Amniotic epithelial cell (primary cell): ENCODE measurements at regions not wholly inside any gene's neighbourhood (a gene's known extent, or its start where the extent isn't known, plus 50 kb on each side); places are given as distances from the start of the nearest gene placed in this dataset.
"Not testable (repeated sequence)": the region's sequence is repeated elsewhere in the genome, so short reads cannot be mapped to it uniquely, and the experiment has no call there.

ENCODE experiments used
- DNase-seq: peaks from one replicate; pipeline ENCODE4 v3.0.0-alpha.2; 2010; ENCODE audit warnings: low read depth

DNA sequence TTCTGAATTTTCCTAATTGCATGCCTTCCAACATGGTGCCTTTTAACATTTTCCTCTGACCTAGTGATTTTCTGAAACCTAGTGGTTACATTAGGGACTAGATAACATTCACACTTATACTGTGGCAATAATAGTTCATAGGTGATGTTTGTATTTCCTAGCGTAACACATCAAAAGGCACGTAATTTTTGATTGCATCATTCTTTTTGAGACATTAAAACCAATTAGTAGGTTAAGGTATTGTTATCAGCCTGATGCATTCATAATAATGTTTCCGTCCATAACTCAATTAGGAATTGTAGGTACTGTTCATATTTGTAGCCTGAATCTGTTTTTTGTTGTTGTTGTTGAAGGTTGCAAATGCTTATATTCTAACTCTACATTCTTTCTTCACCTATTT lies 192.4 kb downstream of the ANXA1 start:
- no peak for DNase-seq

DNA sequence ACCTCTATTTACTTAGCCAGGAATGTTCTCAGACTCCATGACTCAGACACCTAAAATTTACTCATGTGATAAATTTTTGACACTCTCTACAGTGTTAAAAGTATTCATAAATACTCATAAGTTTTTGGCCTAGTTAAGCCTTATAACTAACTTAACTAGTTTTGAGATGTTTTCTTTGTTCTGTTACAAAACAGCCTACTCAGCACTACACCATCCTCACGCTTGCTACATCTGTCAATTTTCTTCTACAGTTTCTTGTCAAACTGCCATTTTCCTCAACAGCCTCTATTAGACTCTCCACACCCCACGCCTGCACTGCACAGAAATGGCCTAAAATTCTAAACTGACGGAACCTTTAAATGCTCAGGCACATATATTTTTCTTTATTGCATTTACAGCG lies 195.5 kb downstream of the ANXA1 start:
- no peak for DNase-seq

DNA sequence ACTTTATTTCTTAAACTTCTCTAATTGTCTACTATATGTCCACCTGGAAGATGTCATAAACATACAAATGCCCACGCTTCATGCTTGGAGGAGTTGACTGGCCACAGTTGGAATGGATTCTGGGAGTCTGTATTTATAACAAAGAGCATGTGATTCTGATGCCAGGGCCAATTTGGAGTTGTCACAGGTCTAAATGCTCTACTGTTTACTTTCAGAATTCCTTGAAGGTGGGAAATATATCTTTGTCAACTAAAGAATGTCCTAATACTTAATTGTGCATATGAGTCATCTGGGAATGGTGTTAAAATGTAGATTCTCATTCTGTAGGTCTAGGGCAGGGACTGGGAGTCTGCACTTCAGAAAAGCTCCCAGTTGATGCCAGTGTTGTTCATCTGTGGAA lies 196.1 kb downstream of the ANXA1 start:
- no peak for DNase-seq

DNA sequence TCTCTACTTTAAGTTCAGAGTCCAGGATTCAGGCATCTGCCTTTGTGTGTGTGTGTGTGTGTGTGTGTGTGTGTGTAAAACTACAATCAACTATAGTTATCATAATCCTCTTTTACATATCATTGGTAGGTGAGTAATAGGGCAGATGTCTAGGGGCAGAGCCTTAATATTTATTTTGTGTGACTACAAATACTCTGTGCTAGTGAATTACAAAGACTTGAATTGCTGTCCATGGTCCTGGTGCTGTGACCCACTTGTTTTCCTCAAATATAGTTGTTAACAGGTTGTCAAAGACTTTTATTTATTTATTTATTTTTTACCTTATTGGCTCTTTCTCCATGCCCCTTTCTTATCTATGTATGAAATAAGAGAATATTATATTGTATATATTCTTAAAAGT lies 196.8 kb downstream of the ANXA1 start:
- DNase-seq, result peak; percentile 47

DNA sequence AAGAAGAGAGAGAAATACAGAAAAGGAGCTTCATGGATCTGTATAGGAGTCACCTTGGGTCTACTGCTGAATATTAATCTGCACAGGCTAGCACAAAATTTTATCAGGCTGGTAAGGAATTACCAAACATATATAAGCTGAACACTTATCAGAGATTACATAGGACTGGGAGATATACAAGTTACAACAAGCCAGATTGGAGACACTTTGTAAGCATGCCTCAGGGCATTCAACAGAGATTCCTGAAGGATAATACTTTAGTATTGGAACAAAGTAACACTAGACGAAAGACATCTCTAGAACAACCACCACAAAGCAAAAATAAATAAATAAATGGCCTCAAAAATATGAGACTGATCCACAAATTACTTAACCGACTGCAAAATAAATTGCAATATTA lies 197.8 kb downstream of the ANXA1 start:
- no peak for DNase-seq

DNA sequence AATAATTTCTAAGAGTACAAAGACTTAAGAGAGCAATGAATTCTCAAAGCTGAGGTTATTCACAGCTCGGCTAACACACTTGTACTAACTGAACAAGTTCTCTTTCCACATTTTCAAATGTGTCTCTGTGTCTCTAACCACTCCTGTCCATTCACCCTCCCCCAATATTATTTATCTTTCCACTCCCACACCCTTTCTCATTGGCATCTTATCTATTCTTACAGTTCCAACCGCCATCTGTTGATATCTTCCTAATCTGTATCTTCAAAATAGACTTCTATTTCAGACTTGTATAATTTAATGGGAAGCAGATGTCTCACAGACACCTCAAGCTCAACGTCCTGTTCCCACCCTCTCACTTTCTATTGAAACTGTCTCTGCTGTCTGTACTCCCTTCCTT lies 205.9 kb downstream of the ANXA1 start:
- DNase-seq, result no peak

DNA sequence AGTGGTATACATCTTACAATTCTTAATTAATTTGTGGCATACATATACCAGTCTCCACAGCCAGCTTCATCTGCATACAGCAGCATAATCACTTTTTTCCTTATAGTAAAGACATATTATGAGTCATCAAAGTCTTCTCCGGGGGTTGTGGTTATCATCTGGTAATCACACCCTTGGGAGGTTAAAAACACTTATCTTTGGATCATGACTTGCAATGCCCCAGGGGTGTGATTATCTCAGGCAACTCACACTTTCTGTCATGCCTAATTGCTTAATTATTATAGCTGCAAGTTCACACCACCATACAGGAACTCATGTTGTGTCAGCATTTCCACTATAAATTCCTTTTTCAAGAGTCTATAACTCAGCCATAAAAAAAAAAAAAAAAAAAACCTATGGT lies 218.4 kb downstream of the ANXA1 start:
- DNase-seq, result peak; percentile 3

DNA sequence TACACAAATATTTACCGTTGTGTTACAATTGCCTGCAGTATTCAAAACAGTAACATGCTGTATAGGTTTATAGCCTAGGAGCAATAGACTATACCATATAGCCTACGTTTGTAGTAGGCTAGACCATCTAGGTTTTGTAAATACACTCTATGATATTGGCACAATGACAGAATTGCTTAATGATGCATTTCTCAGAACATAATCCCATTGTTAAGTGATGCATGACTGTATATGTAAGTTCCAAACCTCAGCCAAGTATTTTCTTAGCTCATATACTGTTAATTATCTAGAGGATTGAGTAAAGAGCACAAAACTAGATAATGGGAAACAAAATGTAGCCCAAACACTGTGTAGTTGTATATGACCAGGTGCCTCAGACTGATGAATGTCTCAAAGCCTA lies 220.1 kb downstream of the ANXA1 start:
- peak; percentile 5 for DNase-seq

DNA sequence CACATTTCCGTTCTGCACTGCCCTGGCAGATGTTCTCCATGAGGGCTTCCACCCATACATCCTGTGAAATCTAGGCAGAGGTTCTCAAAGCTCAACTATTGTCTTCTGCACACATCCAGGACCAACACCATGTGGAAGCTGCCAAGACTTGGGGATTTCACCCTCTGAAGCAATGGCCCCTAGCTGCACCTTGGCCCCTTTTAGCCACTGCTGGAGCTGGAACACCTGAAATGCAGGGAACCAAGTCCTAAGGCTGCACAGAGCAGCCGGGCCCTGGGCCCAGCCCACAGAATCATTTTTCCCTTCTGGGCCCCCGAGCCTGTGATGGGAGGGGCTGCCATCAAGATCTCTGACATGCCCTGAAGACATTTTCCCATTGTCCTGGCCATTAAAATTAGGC lies 228.7 kb downstream of the ANXA1 start:
- no peak for DNase-seq

DNA sequence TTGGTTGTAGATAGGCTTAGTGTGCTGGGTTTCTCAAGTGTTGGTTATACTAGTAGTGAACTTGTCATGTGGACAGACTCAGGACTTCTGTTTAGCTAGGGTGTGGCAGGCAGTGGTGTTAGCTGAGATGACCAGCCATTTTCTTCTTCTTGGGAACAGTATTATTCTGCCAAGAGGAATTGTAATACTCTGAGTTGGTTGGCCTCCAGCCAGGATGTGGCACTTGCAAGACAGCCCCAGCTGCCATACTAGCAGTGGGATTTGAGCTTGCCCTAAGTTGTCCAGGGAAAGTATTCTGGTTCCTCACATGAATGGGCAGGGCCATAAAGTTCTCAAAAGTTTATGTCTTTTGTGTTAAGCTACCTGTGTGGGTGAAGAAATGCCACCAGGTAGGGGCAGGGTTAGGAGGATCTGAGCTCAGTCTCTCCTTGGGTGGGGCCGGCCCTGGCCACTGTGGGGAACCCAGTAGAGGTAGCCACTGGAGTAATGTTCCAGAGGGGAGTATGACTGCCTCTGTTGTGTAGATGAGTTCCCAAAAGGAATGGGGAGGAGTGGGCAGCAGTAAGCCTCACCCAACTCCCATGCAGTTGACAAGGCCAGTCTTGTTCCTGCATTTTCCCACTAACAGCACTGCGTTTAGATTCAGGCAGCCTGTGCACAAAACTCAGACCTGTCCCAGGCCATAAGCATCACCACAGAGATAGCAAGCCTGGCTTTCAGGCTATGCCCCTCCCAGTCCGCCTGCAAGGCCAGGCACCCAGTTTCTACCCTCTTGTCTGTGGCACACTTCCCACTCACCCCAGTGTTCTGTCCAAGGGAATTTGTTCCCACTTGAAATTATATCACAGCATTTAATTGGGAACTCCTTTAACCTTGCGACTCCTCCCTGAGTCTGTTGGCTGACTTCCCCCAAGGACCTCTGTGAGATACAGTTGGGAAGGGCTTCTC lies 250.7 kb downstream of the ANXA1 start:
- DNase-seq, result no peak

DNA sequence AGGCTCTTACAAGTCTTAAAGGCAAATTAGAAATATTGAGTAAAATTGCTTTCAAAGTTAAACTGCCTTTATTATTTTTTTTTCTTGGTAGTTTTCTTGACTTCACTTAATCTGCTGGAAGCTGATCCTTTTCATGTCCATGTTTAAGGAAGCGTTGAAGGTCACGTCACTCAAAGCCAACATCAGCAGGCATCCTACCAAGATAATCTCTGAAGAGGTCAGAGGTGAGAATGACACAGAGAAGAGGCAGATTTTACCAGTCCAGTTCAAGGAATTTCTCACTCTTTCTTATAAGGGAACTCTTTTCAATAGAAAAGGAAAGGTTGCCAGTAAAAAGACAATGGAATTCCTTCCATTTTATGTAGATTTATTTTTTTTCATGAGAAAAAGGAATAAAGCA lies 259.8 kb downstream of the ANXA1 start:
- no peak for DNase-seq

DNA sequence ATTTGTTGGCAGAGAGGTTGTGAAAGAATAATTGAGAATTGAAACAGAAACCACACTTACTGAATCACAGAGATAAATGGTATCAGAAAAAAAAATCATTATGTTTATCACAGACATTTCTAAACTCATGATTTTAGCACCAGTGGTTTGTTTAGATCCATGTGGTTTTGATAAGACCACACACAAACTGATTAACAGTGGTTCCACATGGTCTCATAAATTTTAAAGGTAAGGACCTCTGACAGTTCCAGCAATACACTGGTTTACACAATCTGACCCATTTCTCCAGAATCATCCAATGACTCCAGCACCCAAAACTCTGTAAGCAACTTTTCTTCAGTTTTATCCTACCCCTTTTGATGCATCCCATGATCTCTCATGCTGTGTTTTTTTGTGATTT lies 261.2 kb downstream of the ANXA1 start:
- DNase-seq, result peak; percentile 82

DNA sequence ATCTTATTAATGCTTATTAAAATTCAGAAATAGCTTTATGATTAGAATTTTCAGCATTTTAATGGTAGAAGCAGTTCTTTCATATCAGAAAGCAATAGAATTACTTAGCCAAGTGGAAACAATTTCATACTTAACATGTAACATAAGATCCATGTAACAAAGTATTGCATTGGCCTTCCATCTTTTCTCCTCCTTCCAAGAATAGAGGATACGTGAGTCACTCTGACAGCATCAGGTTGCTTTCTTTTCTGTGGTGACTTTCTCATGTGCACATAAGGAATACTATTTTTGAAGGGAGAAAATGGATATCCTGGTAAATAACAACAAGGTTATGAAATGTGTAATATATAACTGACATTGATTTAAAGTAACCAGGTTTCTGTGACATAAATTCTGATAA lies 272.2 kb downstream of the ANXA1 start:
- peak; percentile 3 for DNase-seq

DNA sequence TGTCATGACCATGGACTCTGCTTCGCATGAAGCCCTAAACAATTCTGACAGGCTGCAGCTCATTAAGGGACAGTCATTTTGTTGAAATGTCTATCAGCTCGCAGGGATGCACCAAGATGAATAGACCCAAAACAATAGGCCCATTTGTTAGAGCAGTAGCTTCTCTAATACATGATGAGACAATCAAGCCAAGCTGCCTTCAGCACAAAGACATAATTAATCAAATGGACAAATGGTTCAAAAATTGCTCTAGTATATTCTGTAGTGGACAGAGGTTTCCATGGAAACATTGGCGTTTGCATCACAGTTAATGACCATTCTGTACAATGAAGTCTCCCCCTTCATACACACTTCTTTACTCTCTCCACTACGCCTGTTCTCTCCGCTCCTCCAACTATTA lies 274.6 kb downstream of the ANXA1 start:
- no peak for DNase-seq

DNA sequence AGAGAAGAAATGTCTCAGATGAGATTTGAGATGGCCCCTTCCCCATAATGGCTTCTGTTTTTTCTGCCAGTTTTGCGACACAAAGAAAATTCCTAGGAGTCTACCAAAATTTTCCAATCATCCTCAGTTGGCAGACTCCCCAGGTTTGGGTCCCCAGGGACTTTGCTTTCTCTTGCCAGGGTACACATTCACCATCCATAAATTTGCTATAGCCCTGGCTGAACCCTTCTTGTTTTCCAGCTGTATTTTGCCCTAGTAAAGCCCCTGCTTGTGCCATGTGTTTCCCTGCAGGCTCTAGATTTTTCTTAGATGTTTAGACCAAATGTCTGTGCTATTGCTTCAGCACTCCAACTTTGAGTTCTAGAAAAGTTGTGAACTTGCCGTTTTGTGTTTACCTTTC lies 283.2 kb downstream of the ANXA1 start:
- DNase-seq, result no peak

DNA sequence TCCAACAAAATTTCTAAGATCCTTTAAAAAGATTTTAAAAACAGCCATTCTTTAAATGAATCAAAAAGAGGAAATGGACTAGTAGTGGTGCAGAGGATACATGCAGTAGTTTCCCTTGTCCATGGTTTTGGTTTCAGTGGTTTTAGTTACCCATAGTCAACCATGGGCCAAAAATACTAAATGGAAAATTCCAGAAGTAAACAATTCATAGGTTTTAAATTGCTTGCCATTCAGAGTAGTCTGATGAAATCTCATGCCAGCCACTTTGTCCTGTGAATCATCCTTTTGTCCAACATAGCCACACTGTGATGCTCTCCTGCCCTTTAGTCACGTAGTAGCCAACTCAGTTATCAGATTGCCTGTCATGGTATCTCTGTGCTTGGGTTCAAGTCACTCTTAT lies 286.1 kb downstream of the ANXA1 start:
- DNase-seq, result peak; percentile 31

DNA sequence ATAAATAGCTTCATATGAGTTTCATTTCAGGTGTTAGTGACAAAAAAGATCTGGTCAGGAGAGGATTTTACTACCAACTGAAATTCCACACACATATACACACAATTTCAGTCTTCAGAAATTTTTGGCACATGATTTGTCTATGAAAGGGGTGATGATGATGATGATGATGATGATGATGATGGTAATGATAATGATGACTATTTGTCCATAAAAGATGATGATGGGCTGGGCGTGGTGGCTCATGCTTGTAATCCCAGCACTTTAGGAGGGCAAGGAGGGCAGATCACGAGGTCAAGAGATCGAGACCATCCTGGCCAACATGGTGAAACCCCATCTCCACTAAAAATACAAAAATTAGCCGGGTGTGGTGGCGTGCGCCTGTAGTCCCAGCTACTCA lies 288.2 kb downstream of the ANXA1 start:
- not testable (repeated sequence) for DNase-seq

DNA sequence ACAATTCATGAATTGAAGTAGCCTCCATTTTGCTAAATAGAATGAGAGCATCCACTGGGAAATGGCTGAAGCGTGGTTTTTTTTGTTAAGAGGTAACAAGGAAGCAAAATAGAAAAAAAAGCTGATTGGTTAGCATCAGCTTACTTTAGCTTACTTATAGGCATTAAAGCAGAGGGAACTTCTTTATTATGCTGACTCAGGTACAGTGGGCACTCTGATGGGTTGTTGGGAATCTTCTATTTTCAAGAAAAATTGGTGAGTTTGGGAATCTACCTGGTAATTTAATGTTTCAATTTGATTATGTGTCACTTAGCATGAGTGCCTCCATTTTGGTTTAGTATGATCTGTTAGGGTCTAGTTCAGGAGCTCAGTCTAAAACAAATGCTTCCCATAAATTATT lies 289.6 kb downstream of the ANXA1 start:
- DNase-seq, result no peak

DNA sequence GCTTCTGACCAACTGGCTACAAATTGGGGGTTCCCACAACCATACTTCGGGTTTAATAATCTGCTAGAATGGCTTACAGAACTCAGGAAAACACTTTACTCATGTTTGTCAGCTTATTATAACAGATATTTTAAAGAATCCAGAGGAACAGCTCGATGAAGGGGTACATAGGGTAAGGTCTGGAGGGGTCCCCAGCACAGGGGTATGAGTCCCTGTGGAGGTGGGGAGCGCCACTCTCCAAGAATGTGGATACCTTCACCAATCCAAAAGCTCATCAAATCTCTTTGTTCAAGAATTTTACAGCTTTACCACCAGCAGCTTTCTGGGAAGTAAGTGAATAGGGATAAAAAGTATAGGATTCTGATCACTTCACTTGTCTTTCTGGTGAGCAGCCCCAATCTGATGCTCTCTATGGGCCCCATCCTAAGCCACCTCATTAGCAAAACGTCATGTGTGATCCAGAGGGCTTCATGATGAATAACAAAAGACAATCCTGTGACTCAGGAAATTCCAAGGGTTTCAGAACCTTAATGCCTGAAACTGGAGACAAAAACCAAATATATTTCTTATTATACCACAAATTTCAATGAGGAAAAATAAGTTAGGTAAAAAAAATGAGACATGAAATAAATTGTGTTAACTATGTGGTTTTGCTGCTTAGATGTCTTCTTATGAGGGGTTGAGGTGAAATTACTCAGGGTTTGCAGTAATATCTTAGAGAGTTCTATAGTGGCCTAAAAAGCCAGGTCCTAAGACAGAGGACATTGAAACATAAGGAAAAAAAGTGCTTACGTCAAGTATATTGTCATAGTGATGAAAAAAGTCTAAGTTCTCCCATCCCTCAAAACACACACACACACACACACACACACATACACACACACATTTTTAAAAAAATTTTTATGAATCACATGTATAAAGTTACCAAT lies 290.5 kb downstream of the ANXA1 start:
- peak; percentile 77 for DNase-seq

DNA sequence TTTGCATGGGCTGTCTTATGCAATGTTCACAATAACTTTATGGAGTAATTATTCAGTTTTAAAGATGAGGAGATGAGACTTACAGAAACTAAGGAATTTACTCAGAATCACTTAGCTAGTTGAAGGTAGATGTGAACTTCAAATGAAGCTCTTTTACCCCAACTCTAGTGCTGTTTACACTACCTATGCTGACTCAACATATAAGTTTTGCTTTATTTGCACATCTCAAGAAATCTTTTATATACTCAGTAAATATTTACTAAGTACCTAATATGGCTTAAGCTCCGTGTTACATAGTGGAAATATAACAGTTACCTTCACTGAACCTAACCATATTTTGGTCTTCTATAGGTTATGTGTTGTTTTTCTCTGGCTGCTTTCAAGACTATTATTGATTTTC lies 293.2 kb downstream of the ANXA1 start:
- peak; percentile 11 for DNase-seq

DNA sequence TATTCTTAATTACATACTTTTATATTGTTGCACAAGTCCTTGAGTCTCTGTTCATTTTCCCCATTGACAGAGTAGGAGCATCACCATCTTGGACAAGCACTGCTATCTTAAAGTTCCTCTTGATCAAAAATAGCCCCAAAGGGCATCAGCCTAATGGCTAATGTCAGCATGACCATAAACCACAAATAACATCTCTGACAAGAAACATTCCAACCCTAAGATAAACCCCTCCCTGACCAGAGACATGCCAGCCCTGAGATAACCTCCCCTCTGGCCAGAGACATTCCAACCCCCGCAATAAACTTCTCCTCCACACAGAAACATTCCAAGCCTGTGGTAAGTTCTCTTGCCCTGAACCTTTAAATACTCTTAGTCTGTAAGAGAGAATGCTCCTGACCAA lies 293.7 kb downstream of the ANXA1 start:
- DNase-seq, result peak; percentile 89

DNA sequence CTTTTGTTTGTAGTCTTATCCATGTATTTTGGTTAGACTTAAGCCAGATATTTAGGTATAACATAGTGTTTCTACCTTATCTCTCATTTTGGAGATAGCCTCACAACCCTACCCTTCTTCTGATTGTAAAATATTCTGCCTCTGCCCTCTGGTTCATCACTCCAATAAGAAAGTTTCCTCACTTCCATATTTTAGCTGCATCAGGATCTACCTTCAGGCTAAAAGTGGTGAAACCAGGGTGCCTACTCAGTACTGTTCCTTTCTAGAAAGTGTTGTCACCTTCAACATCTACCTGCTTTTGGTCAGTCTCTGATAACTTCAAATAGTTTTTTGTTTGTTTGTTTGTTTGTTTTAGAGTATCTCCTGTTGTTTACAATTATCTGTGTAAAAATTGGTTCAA lies 294.6 kb downstream of the ANXA1 start:
- DNase-seq, result no peak

DNA sequence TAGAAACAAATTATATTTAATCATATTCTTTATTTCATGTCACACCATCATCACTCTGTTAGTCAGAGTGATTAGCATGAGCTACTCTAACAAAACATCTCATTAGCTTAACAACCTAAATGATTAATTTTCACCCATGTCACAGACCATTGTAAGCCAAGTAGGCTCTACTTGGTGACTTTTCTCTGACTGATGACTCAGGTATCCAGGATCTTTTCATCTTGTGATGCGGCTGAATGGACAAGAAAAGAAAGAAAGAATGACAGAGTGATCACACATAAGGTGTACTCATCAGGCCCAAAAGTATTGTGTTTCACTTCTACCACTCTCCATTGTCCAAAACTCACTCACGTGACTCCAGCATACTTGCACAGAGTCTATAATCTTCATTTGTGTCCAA lies 299.3 kb downstream of the ANXA1 start:
- DNase-seq, result no peak
